HCT116 (cell line): ENCODE measurements at regions not wholly inside any gene's neighbourhood (a gene's known extent, or its start where the extent isn't known, plus 50 kb on each side); places are given as distances from the start of the nearest gene placed in this dataset.

ENCODE experiments used
- ATAC-seq: fragments of 200-7000 bp; cut with Tn5 transposase; 2 replicates; pipeline ENCODE4 v1.9.1; 2020; ENCODE audit warnings: mild to moderate bottlenecking, moderate library complexity
- BruUV-seq: library from RNA; stranded (reverse); fragments of 400-500 nt; replicated peaks from 2 replicates; lab custom pipeline; 2021; lab: Mats Ljungman, UMichigan
- CTCF ChIA-PET: fragments of 300-600 bp; sonication (Branson Sonifier 250); formaldehyde crosslinking; loops from one replicate; lab custom pipeline; 2021; ENCODE audit warnings: antibody characterized with exemption; lab: Charles Lee
- POLR2A ChIA-PET: fragments of 300-600, 350-600 bp; sonication (Branson Sonifier 250); formaldehyde crosslinking; loops from one replicate; lab custom pipeline; 2021; ENCODE audit warnings: antibody characterized with exemption; lab: Charles Lee
- RAD21 ChIA-PET, 2 experiments: fragments of 300-600 bp; sonication (Branson Sonifier 250); formaldehyde crosslinking; loops; one replicate each; lab custom pipeline; 2023; ENCODE audit warnings: low total read pairs in 2 of 2; ENCODE audit not compliant: uncharacterized antibody in 2 of 2, unreplicated experiment in 2 of 2, low non-redundant PET in 1 of 2; lab: Charles Lee
- DNase-seq: peaks from one replicate; pipeline ENCODE4 v3.0.0-alpha.2; 2010; ENCODE audit warnings: low read depth, low spot score
- H2AFZ ChIP-seq: fragments of 200-600 bp; shearing (Covaris generic), sonication (generic); 2 replicates; pipeline ENCODE4 v1.6.1; 2017; ENCODE audit warnings: low read depth, mixed run types, mixed read lengths, antibody characterized with exemption, low read length; ENCODE audit not compliant: poor library complexity, severe bottlenecking
- H3K27ac ChIP-seq: 2 replicates; pipeline ENCODE4 v1.5.1; 2012; ENCODE audit warnings: low read depth, low read length
- H3K27me3 ChIP-seq: fragments of 200-600 bp; sonication (generic); 2 replicates; pipeline ENCODE4 v1.6.1; 2016; ENCODE audit warnings: mixed run types, low read length, mixed read lengths; ENCODE audit not compliant: insufficient read depth
- H3K36me3 ChIP-seq, 2 experiments: fragments of 200-500 bp in 1 of 2; fragments of 200-600 bp in 1 of 2; sonication (Bioruptor generic) in 1 of 2; sonication (generic) in 1 of 2; 2 replicates each; pipeline versions ENCODE4 v1.5.1 to v1.6.1; 2014 to 2016; ENCODE audit warnings: low read length in 2 of 2, inconsistent platforms in 1 of 2, mixed read lengths in 1 of 2, mixed run types in 1 of 2; ENCODE audit not compliant: insufficient read depth in 2 of 2, control insufficient read depth in 1 of 2
- H3K4me1 ChIP-seq, 2 experiments: fragments of 200-600 bp in 1 of 2; sonication (generic) in 1 of 2; 2 replicates each; pipeline versions ENCODE4 v1.5.1 to v1.6.1; 2012 to 2017; ENCODE audit warnings: low read length in 2 of 2, inconsistent platforms in 1 of 2, mild to moderate bottlenecking in 1 of 2, mixed read lengths in 1 of 2, mixed run types in 1 of 2, moderate library complexity in 1 of 2; ENCODE audit not compliant: insufficient read depth in 2 of 2, control insufficient read depth in 1 of 2
- H3K4me2 ChIP-seq: fragments of 200-600 bp; sonication (generic); 2 replicates; pipeline ENCODE4 v1.6.1; 2017; ENCODE audit warnings: mixed run types, low read length, mixed read lengths
- H3K4me3 ChIP-seq, 2 experiments: fragments of 200-600 bp in 1 of 2; sonication (generic) in 1 of 2; replicated peaks in 1 of 2; 2 replicates each; pipeline ENCODE4 v1.5.1; 2011 to 2016; ENCODE audit warnings: low read length in 2 of 2, control low read depth in 1 of 2, low read depth in 1 of 2, mild to moderate bottlenecking in 1 of 2, mixed read lengths in 1 of 2, mixed run types in 1 of 2
- H3K79me2 ChIP-seq: fragments of 200-600 bp; sonication (generic); 2 replicates; pipeline ENCODE4 v1.6.1; 2017; ENCODE audit warnings: mild to moderate bottlenecking, mixed run types, low read length, moderate library complexity, mixed read lengths; ENCODE audit not compliant: insufficient read depth
- H3K9ac ChIP-seq: fragments of 200-600 bp; sonication (generic); 2 replicates; pipeline ENCODE4 v1.6.1; 2016; ENCODE audit warnings: low read length, mixed read lengths
- H3K9me2 ChIP-seq: fragments of 200-600 bp; sonication (generic), shearing (Covaris generic); 2 replicates; pipeline ENCODE4 v1.6.1; 2017; ENCODE audit warnings: mixed run types, mild to moderate bottlenecking, moderate library complexity; ENCODE audit not compliant: insufficient read depth
- H3K9me3 ChIP-seq, 2 experiments: fragments of 200-500 bp in 1 of 2; fragments of 200-600 bp in 1 of 2; sonication (Bioruptor generic) in 1 of 2; sonication (generic) in 1 of 2; 2 replicates each; pipeline ENCODE4 v1.6.1; 2014 to 2017; ENCODE audit warnings: low read length in 2 of 2, mixed read lengths in 2 of 2, inconsistent platforms in 1 of 2, low read depth in 1 of 2, mild to moderate bottlenecking in 1 of 2, mixed run types in 1 of 2, moderate library complexity in 1 of 2; ENCODE audit not compliant: control insufficient read depth in 1 of 2, insufficient read depth in 1 of 2
- H4K20me1 ChIP-seq: fragments of 200-600 bp; sonication (generic), shearing (Covaris generic); 2 replicates; pipeline ENCODE4 v1.6.1; 2017; ENCODE audit warnings: mixed run types, mild to moderate bottlenecking, moderate library complexity; ENCODE audit not compliant: insufficient read depth
- CEBPB ChIP-seq: IDR thresholded peaks from 2 replicates; pipeline ENCODE4 v1.6.1; 2012; ENCODE audit warnings: low read depth
- ELF1 ChIP-seq: IDR thresholded peaks from 2 replicates; pipeline ENCODE4 v1.6.1; 2012; ENCODE audit warnings: low read depth, borderline replicate concordance
- EZH2phosphoT487 ChIP-seq: fragments of 200-600 bp; IDR thresholded peaks from 2 replicates; pipeline ENCODE4 v1.6.1; 2018; ENCODE audit warnings: antibody characterized with exemption, borderline replicate concordance
- FOSL1 ChIP-seq: IDR thresholded peaks from 2 replicates; pipeline ENCODE4 v1.6.1; 2012; ENCODE audit warnings: low read depth
- POLR2A ChIP-seq: IDR thresholded peaks from 2 replicates; pipeline ENCODE4 v1.7.0; 2011; ENCODE audit warnings: borderline replicate concordance; ENCODE audit not compliant: insufficient read depth, insufficient read length; ENCODE audit errors: extremely low read depth
- SIN3A ChIP-seq: IDR thresholded peaks from 2 replicates; pipeline ENCODE4 v1.6.1; 2012; ENCODE audit warnings: low read depth
- SP1 ChIP-seq: IDR thresholded peaks from 2 replicates; pipeline ENCODE4 v1.6.1; 2012; ENCODE audit warnings: low read depth
- SRF ChIP-seq: IDR thresholded peaks from 2 replicates; pipeline ENCODE4 v1.6.1; 2012; ENCODE audit warnings: low read depth
- TCF7L2 ChIP-seq: IDR thresholded peaks from 2 replicates; pipeline ENCODE4 v1.7.0; 2011; ENCODE audit warnings: borderline replicate concordance, inconsistent platforms; ENCODE audit not compliant: insufficient read depth, insufficient read length; ENCODE audit errors: extremely low read depth
- ZFX ChIP-seq: fragments of 450-650 bp; IDR thresholded peaks from 2 replicates; pipeline ENCODE4 v1.6.1; 2017
- ZNF274 ChIP-seq: fragments of 200-500 bp; sonication (Bioruptor generic); IDR thresholded peaks from 2 replicates; pipeline ENCODE4 v1.6.1; 2014; ENCODE audit warnings: mild to moderate bottlenecking, low read depth, low read length, inconsistent platforms
- intact Hi-C: fragments of 100-400 bp; cut with micrococcal nuclease; formaldehyde crosslinking; loops from 2 replicates; pipeline ENCODE4 v1.10.0; 2022
- TF ChIP-seq, protein P1 (sequence below), 3 experiments: fragments of 200-600 bp in 1 of 3; sonication (generic) in 1 of 3; IDR thresholded peaks in 2 of 3; conservative IDR thresholded peaks in 1 of 3; 2 replicates each; pipeline ENCODE4 v1.5.1; 2012 to 2017; ENCODE audit warnings: low read depth in 2 of 3, low read length in 2 of 3, antibody characterized with exemption in 1 of 3, borderline replicate concordance in 1 of 3, control low read depth in 1 of 3, mild to moderate bottlenecking in 1 of 3, mixed read lengths in 1 of 3, mixed run types in 1 of 3, moderate library complexity in 1 of 3; ENCODE audit not compliant: insufficient read depth in 1 of 3
- TF ChIP-seq, protein P2 (sequence below): IDR thresholded peaks from 2 replicates; pipeline ENCODE4 v1.6.1; 2011; ENCODE audit warnings: mild to moderate bottlenecking, low read length, moderate library complexity; ENCODE audit not compliant: insufficient replicate concordance; ENCODE audit errors: extremely low read depth
- TF ChIP-seq, protein P3 (sequence below): IDR thresholded peaks from 2 replicates; pipeline ENCODE4 v1.6.1; 2012; ENCODE audit warnings: low read depth

DNA sequence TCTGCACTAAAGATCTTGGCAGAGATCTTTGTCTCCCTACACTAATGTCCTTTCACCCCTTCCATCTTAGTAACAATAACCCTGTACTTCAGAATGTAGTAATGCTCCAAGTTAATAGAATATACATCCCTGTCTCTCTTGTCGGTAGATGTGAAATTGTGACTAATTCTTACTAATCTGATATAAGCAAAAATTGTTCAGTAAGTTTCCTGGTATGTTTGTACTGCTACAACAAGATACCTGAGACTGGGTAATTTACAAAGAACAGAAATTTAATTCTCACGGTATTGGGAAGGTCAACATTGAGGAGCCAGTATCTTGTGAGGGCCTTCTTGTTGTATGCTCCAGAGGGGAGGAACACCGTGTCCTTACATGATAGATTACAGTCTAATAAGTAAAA, 1686.6 kb upstream of the CDH9 start (continued):
- TF ChIP-seq, protein P1, sequence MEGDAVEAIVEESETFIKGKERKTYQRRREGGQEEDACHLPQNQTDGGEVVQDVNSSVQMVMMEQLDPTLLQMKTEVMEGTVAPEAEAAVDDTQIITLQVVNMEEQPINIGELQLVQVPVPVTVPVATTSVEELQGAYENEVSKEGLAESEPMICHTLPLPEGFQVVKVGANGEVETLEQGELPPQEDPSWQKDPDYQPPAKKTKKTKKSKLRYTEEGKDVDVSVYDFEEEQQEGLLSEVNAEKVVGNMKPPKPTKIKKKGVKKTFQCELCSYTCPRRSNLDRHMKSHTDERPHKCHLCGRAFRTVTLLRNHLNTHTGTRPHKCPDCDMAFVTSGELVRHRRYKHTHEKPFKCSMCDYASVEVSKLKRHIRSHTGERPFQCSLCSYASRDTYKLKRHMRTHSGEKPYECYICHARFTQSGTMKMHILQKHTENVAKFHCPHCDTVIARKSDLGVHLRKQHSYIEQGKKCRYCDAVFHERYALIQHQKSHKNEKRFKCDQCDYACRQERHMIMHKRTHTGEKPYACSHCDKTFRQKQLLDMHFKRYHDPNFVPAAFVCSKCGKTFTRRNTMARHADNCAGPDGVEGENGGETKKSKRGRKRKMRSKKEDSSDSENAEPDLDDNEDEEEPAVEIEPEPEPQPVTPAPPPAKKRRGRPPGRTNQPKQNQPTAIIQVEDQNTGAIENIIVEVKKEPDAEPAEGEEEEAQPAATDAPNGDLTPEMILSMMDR (IDR thresholded peaks at IDR 0.05 in 2 of 3, conservative IDR thresholded peaks at IDR 0.05 in 1 of 3; ENCODE audit: borderline replicate concordance in 1 of 3, insufficient read depth in 1 of 3, low read depth in 2 of 3, low read length in 2 of 3): no peak
- no peak for TF ChIP-seq TCF7L2
- TF ChIP-seq EZH2phosphoT487: no peak

DNA sequence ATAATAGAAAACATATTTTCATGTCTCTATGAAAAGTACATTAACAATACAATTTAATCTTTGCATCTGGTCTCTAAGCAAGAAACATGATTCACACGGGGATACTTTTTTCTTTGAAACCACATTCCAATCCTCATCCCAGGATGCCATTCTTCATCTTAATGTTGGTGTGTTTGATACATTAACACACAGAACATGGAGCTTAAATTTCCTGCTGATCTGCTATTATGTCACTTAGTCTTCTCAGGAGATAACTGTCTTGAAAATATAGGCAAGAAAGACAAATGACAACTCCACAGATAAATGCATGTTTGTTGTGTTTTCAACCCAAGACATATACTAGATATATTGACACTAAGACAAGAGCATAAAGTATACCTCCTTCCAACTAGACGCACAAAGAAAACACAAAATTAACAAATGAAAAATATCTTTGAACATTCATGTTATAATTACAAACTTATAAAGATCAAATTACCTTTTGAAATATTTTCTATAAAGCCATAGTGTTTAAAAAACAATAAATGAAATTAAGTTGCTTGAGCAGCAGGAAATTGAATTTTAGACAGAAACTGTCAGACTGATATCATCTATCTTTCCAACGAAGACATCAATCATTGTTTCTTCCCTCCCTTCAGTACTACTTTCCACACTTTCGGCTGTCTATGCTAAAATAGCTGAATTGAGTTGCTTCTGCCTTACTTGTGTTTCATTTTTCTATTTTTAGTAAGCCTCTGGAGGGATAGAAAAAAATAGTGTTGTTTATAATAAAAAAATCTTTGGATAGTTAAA, 1676.7 kb upstream of the CDH9 start:
- Histone ChIP-seq H3K79me2 (no peaks in the 10 kb centered on the region), H3K27ac (no peak overlapping the region), H2AFZ (no peak overlapping the region), H3K4me2 (no peak overlapping the region), H3K9me2 (no peaks in the 10 kb centered on the region), H3K9ac (no peak overlapping the region), H3K9me3 (peaks cover 4 to 7% of the 10 kb centered on the region in 2 experiments; a peak in 2 of 4 replicates), H3K27me3 (no peaks in the 10 kb centered on the region), H3K36me3 (no peaks in the 10 kb centered on the region), H3K4me1 (no peaks in the 10 kb centered on the region), H3K4me3 (no peak overlapping the region), H4K20me1 (no peaks in the 10 kb centered on the region)
- no peak for DNase-seq
- TF ChIP-seq SIN3A: no peak
- no peak for TF ChIP-seq ELF1
- no peak for TF ChIP-seq ZFX
- TF ChIP-seq ZNF274: no peak
- TF ChIP-seq, protein P1 (IDR thresholded peaks at IDR 0.05 in 2 of 3, conservative IDR thresholded peaks at IDR 0.05 in 1 of 3; ENCODE audit: borderline replicate concordance in 1 of 3, insufficient read depth in 1 of 3, low read depth in 2 of 3, low read length in 2 of 3): no peak
- no peak for TF ChIP-seq CEBPB
- TF ChIP-seq, protein P2, sequence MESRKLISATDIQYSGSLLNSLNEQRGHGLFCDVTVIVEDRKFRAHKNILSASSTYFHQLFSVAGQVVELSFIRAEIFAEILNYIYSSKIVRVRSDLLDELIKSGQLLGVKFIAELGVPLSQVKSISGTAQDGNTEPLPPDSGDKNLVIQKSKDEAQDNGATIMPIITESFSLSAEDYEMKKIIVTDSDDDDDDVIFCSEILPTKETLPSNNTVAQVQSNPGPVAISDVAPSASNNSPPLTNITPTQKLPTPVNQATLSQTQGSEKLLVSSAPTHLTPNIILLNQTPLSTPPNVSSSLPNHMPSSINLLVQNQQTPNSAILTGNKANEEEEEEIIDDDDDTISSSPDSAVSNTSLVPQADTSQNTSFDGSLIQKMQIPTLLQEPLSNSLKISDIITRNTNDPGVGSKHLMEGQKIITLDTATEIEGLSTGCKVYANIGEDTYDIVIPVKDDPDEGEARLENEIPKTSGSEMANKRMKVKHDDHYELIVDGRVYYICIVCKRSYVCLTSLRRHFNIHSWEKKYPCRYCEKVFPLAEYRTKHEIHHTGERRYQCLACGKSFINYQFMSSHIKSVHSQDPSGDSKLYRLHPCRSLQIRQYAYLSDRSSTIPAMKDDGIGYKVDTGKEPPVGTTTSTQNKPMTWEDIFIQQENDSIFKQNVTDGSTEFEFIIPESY: no peak
- no peak for TF ChIP-seq FOSL1
- no peak for TF ChIP-seq SRF
- no peak for TF ChIP-seq POLR2A
- TF ChIP-seq, protein P3, sequence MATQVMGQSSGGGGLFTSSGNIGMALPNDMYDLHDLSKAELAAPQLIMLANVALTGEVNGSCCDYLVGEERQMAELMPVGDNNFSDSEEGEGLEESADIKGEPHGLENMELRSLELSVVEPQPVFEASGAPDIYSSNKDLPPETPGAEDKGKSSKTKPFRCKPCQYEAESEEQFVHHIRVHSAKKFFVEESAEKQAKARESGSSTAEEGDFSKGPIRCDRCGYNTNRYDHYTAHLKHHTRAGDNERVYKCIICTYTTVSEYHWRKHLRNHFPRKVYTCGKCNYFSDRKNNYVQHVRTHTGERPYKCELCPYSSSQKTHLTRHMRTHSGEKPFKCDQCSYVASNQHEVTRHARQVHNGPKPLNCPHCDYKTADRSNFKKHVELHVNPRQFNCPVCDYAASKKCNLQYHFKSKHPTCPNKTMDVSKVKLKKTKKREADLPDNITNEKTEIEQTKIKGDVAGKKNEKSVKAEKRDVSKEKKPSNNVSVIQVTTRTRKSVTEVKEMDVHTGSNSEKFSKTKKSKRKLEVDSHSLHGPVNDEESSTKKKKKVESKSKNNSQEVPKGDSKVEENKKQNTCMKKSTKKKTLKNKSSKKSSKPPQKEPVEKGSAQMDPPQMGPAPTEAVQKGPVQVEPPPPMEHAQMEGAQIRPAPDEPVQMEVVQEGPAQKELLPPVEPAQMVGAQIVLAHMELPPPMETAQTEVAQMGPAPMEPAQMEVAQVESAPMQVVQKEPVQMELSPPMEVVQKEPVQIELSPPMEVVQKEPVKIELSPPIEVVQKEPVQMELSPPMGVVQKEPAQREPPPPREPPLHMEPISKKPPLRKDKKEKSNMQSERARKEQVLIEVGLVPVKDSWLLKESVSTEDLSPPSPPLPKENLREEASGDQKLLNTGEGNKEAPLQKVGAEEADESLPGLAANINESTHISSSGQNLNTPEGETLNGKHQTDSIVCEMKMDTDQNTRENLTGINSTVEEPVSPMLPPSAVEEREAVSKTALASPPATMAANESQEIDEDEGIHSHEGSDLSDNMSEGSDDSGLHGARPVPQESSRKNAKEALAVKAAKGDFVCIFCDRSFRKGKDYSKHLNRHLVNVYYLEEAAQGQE: no peak
- TF ChIP-seq SP1: no peak
- ChIA-PET CTCF (no interaction called here), RAD21 (no interaction called here), POLR2A (no interaction called here)
- BruUV-seq: no TSS peak
- intact Hi-C loops: no loop called here
- no peak for ATAC-seq
